ENCODE measurements at regions not wholly inside any gene's neighbourhood (a gene's known extent, or its start where the extent isn't known, plus 50 kb on each side); places are given as distances from the start of the nearest gene placed in this dataset.
"Not testable (repeated sequence)": the region's sequence is repeated elsewhere in the genome, so short reads cannot be mapped to it uniquely, and the experiment has no call there.

DNA sequence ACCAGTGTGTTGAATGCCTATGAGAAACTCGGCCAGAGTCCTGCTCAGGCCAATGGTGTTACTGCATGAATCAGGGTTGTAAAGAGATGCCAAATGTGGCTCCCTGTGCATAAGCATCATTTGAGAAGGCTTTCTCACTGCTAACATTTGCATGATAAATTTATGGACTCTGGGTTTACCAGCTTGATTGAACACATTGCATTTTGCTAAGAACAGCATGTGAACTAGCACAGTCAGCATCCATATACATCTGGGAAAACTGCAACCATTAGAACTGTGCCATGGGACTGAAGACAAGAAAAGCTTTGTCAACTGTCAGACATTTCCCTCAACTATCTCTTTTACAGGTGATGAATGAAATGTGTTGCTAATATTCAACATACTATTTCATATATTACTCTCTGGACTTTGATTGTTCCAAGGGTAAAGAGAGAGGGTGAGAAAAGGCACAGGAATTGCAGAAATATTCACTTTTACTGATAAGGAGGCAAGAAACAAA, 1427.4 kb upstream of the ADGRL3 start:
- Histone ChIP-seq H3K4me3 (no peak overlapping the region), H3K27ac (no peak overlapping the region)

DNA sequence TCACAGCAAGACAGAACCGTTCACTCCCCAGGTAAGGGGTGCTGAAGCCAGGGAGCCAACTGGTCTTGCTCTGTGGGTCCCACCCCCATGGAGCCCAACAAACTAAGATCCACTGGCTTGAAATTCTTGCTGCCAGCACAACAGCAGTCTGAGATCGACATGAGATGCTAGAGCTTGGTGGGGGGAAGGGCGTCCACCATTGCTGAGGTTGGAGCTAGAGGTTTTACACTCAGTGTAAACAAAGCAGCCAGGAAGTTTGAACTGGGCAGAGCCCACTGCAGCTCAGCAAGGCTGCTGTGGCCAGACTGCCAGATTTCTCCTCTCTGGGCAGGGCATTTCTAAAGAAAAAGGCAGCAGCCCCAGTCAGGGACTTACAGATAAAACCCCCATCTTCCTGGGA, 1419.9 kb upstream of the ADGRL3 start:
- H3K27ac ChIP-seq, H3K4me3 ChIP-seq: not testable (repeated sequence)

DNA sequence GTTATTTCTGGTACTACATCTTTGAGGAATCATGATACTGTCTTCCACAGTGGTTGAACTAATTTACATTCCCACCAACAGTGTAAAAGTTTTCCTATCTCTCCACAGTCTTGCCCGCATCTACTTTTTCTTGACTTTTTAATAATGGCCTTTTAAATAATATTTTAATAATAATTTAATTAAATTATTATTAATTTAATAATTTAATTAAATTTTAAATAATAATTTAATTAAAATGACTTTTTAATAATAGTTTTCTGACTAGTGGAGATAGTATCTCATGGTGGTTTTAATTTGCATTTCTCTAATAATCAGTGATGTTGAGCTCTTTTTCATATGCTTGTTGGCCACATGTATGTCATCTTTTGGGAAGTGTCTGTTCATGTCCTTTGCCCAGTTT, 1395.0 kb upstream of the ADGRL3 start:
- no peak overlapping the region for H3K4me3 ChIP-seq
- no peak overlapping the region for H3K27ac ChIP-seq

DNA sequence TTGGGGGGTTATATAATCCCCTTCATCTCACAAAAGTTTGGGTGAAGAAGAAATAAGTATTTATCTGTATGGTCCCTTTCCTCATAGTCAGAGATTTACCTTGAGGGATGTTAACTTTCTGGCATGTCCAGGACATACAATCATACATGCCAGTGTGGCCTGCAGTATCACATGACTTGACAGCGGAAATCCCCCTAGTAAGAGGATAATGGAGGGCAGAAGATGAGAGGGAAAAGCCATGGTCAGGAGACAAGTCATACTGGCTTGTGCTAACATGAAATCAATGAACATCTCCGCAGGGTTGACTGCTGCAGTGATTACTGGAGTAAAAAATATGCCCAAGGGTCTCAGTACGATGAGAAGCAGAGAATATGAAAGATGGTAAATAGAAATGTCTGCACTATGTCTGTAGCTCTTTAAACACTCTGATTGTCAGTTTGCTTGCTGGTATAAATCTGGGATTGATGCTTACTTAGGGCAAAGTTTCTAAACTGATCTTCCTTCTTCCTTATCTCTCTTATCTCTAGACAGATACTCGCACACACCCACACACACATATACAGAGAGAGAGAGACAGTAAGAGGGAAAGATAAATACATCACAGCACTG, 1385.6 kb upstream of the ADGRL3 start:
- Histone ChIP-seq H3K27ac (no peak overlapping the region), H3K4me3 (no peak overlapping the region)

DNA sequence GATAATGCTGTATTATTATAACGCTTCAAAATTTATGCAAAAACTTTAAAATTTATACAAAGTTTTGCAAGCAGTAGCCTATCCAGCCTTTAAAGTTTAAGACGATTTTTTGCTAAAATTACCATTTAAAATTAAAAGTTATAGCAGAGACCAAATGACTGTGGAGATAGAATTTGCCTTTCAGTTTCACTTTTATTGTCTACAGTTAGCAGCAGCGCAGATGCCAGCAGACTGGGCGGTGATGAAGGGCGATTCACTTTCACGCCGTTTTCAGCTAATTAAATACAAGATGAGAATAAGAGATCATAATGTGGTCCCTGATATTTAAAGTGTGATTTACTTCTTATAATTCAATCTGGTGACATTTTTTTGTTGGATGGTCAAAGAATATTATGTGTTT, 1381.5 kb upstream of the ADGRL3 start:
- peak overlapping the region in 2 of 7 experiments; percentile 2 to 26 for H3K4me3 ChIP-seq
- H3K27ac ChIP-seq = no peak overlapping the region

DNA sequence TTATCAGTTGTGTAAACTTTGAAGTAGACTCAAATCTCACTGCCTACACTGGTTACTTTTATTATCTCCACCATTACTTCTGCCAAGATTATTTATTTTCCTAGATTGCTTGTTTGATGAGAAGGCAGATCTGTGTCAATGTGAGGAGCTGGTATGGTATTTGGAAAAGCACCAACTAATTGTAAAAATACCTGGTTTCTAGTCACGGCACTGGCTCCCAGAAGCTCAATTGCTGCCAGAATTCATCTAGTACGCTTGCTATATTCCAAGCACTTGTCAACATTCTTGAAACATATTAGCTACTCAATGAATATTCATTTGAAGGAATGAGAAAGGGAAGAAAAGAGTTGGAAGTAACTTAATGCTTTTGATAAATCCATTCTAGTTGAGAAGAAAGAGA, 1376.8 kb upstream of the ADGRL3 start:
- Histone ChIP-seq H3K27ac (no peak overlapping the region), H3K4me3 (no peak overlapping the region)

DNA sequence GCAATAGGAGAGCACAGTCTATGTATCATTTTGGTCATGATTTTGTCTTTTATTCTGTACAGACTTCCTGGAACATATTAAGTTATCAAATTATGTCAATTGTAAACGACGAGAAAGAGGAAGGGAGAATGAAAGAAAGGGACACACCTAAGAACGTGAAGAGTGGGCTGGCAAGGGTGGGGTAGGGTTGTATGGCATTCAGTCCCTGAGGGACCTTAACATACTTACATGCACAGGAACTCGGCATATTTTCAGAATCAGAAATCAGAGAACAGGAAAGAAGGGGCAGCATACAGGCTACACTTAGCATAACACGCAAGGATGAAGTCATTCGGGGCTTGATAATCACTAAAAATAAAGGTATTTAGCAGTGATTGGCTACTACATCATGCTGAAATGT, 1375.0 kb upstream of the ADGRL3 start:
- Histone ChIP-seq H3K4me3 (no peak overlapping the region), H3K27ac (no peak overlapping the region)

DNA sequence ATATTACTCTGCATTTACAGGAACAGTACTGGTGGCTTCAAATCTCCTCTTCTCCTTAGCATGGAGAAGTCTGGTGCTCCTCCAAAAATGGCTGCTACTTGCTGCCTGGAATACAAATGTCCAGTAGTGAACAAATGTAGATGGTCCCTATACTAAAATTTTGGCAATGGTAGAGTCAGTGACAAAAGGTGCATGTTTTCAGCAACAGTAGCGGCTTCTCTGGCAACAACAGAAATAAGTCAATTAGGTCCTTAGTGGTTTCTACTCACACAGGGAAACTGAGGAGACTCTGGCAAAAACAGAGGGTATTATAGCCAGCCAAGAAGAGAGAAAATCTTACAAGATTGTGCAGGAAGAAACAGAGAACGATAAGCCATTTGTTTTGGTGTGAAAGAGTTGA, 1368.4 kb upstream of the ADGRL3 start:
- H3K27ac ChIP-seq = no peak overlapping the region
- no peak overlapping the region for H3K4me3 ChIP-seq

DNA sequence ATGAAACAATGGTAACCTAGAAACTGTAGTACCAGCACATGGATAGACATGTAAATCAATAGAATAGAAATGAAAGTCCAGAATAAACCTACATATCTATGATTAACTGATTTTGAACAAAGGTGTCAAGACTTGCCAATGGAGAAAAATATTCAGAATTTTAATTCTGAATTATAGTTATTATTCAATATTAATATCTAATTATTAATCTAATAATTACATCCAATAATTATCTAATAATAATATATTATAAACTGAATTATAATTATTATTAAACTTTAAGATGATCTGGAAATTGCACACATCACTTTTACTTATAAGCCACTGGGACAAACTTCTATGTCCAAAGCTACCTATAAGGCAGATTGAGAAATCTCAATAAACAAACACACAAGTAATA, 1365.2 kb upstream of the ADGRL3 start:
- Histone ChIP-seq H3K4me3 (no peak overlapping the region), H3K27ac (no peak overlapping the region)

DNA sequence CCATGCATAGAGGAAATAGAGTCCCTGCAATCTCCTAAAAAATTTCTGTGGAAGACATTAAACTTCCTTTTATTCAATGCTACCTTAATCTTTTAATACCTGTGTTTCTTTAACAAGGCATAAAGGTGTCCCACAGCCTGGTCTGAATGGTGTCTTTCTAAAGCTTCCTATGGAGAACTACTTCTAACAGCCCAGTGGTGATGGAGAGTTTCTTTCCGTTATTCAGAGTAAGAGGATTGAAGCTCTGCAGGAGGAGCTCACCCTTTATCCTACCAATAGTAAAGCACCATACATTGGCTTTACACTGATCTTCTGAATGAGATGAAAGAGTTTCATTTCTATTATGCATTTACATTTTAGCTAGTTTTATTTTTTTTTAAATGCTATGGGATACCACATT, 1362.4 kb upstream of the ADGRL3 start:
- Histone ChIP-seq H3K4me3 (no peak overlapping the region), H3K27ac (no peak overlapping the region)

DNA sequence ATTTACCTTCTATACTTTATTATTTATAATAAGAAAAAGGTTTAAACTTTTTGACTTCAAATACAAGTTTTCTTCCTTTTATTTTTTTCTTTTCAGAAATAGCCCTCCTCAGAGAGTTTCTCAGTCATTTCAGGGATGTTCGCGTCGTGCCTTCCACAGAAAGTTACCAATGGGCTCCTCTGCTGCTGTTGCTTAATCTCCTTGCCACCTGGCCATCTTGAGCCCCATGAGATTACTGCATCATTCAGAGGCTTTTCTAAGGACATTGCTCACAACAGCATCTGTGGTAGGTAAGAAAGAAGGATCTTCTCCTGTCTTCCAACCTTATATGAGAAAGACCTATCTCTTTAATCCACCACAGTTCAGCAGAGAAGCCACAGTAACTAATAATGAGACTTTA, 1361.9 kb upstream of the ADGRL3 start:
- no peak overlapping the region for H3K27ac ChIP-seq
- H3K4me3 ChIP-seq = no peak overlapping the region

DNA sequence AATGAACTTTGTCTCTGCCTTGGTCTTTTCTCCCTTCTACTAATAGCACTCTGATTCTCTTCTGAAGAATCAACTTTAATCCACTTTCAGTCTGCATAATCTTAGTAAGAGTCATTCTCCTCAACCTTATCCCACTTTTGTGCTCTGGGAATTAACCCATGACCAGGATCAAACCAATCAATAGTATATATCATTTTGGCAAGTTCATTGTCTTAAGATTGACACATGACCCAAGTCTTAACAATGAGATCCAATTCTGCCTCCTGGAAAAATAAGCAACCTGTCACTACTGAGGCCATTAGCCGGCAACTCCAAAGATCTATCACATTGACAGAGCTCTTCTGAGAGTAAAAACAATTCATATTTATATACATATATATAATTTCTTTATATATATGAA, 1358.4 kb upstream of the ADGRL3 start:
- H3K4me3 ChIP-seq = no peak overlapping the region

DNA sequence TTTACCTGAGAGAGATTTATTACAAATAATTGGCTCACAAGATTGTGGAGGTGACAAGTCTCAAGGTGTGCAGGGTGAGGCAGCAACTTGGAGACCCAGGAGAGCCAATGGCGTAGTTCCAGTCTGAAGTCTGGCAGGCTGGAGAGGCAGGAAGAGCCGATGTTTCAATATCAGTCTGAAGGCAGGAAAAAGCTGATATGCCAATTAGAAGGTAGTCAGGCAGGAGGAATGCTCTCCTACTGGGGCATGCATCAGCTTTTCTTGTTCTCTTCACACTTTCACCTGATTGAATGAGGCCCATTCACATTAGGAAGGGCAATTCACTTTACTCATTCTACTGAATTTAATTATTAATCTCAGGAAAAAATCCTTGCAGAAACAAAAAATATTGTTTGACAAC, 1351.7 kb upstream of the ADGRL3 start:
- Histone ChIP-seq H3K4me3 (no peak overlapping the region), H3K27ac (no peak overlapping the region)

More for the DNA sequence above, 1358.4 kb upstream of the ADGRL3 start:
- no peak overlapping the region for H3K27ac ChIP-seq

DNA sequence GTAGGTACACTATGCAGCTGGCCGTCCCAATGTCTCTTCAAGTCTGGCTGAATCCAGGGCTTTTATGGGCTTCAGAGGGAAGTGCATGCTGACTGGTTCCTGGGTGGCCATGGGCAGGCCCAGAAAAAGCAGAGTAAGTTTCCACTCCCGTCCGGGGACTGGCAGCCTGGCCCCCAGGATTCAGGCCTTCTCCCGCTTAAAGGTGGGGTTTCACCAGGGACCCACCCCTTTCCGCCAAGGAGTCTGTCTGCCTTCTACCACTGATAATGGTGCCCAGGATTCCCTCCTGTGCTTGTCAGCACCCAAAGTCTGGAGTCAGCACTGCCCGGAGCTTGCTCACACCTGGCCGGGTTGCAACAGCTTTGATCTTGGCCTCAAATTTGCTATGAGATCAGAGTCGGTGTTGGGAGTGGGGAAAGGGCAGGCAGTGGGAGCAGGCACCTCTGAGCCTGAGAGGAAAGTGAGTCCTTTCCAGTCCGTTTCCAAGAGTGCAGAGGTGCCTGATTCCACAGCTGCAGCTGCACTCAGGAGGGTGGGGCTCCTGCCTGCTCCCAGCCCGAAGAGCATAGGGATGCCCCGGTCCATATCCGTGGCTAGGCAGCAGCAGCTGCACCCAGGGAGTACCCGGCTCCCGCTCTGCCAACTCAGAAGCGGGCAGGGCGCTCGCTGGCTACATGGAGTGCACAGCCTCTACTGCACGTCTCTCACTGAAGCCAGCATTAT, 1344.3 kb upstream of the ADGRL3 start:
- no peak overlapping the region for H3K27ac ChIP-seq

DNA sequence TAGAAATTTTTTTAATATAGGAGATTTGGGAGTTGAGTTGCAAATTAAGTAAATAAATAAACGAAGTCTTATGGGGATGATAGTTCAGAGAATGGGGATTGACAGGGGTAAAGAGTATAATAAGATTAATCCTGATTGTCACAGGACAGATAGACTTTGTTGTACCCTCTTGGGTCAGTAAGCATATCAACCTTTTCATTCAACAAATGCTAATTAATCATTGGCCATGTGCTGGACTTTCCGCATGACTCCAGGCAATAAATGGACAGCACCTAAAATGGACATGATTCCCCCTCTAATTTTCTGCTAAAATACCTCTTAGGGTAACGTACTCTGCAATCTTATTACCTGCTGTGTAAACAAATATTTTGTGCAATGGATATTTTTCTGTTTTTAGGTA, 1331.1 kb upstream of the ADGRL3 start:
- no peak overlapping the region for H3K27ac ChIP-seq
- H3K4me3 ChIP-seq = no peak overlapping the region

More for the DNA sequence above, 1344.3 kb upstream of the ADGRL3 start:
- no peak overlapping the region for H3K4me3 ChIP-seq

DNA sequence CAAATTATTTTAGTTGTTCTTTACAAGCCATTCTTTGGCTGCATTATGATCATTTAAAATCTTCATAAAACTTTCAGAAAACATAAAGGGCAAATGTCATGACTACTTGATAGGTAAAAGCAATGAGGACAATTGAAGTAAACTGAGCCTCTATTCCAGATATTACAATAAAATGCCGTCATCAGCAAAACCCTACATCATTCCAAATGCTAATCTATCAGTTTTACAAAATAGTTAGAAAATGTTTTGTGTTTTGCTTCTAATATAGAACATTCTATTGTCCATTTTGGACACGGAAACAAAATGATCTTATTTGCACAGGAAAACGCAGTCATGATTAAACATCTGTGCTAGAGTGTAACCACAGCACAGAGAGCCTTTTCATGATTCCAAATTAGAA, 1330.6 kb upstream of the ADGRL3 start:
- no peak overlapping the region for H3K27ac ChIP-seq
- H3K4me3 ChIP-seq = no peak overlapping the region

DNA sequence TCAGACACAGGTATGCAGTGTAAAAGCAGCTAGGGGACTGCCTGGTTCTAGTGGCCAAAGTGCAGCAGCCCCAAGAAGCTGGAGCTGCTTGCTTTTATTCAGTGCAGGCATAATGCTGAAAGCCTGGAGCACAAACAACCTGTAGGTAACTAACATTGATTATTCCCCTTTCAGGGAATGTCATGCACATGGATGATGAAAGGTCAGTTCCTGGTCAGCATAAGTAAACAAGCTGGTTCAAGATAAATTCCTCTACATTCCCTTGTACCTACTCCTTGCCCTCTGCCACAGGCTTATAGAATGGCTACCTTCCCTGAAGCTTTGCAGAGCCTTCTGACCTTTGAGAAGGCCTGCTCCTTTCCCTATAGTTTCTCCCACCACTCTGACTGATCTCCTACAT, 1318.5 kb upstream of the ADGRL3 start:
- no peak overlapping the region for H3K27ac ChIP-seq
- H3K4me3 ChIP-seq = no peak overlapping the region

DNA sequence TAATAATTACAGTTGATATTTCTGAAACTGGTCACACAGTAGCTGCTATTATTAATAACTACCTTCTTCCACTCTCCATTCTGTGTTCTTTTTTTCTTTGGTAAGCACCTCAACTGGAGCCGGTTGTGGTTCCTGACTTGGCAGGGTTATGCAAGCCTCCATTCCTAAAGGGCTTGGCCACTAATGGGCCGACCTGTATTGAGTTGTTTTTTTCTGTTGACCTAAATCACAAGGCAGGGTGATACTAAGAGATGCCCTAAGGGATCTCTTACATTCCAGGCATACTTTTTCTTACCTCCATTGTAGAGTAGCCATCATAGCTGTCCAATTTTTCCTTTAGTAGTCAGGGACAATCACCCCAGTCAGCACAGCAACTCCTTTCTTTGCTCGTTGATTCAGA, 1295.8 kb upstream of the ADGRL3 start:
- H3K27ac ChIP-seq = no peak overlapping the region
- no peak overlapping the region for H3K4me3 ChIP-seq

DNA sequence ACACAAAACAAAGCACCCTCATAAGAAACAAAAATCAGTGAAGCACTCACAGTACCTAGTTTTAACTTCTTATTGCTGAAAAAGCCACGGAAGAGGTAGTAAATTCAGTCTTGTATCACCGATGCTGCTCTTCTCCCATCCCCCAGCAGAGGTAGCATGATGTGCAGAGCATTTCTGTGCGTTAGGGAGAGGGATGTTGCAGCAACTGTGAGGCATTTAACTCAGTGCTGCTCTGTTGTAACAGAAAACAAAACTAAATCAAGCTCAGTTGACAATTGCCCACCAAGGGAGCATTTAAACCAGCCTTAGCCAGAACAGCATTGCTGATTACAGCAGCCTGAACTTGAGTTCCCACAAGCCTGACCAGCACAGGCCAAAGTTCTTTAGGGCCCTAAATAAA, 1279.7 kb upstream of the ADGRL3 start:
- no peak overlapping the region for H3K4me3 ChIP-seq
- H3K27ac ChIP-seq = no peak overlapping the region

DNA sequence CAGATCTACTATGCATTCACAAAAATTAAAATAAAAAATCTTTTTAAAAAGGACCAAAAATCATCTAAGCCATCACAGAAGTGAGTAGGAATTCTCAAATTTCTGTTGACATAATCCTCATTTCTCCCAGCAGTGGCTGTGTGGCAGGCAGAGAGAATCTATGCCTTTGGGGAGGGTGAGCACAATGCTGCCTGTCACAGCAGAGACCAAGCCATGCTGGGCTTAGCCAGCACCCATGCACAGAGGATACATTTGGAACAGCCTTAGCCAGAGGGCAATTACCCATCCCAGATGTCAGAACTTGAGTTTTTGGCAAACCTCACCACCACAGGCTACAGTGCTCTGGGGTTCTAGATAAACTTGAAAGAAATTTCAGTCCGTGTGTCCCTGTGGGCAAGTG, 1274.8 kb upstream of the ADGRL3 start:
- Histone ChIP-seq H3K27ac (no peak overlapping the region), H3K4me3 (no peak overlapping the region)

DNA sequence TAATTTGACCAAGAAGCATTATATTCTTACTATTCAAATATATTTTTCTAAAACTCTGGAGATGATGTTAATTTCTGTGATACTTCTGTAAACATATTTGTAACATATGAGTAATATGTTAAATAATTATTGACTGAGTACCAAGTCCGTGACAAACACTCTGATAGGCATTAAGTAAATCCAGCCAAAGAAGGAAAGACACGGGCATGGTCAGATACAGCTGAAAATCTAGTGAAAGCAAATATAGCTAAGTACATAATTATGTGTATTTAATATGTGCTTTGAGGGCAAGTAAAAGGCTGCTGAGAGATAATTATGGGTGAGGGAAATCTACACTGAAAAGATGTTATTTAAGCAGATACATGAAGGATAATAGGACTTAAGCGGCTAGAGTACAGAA, 1263.6 kb upstream of the ADGRL3 start:
- Histone ChIP-seq H3K4me3 (no peak overlapping the region), H3K27ac (no peak overlapping the region)

DNA sequence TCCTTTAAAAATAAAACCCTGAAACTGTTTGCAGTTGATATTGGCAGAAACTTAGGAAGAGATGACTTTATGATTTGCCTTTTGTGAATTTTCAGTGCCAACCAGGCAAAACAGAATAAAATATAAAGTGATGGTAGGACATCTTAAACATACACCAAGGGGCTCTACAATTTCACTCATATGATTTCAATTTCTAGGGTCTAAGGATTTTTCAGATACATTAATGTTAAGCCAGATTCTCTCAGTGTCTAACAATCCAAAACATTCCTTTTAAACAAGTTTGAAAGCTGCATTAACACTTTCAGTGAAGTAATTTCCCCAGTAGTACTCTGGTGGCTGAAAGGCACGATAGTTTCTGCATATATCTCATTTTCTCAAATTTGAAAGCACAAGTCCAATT, 1262.0 kb upstream of the ADGRL3 start:
- Histone ChIP-seq H3K27ac (no peak overlapping the region), H3K4me3 (no peak overlapping the region)

All from skin epidermis (tissue), 12 donors.